HepG2 (cell line): ENCODE measurements at regions not wholly inside any gene's neighbourhood (a gene's known extent, or its start where the extent isn't known, plus 50 kb on each side); places are given as distances from the start of the nearest gene placed in this dataset.

Experiments used
- CHD2 ChIP-seq: IDR thresholded peaks from 2 replicates; pipeline ENCODE4 v1.6.1; 2011; ENCODE audit warnings: low read depth, low read length, improper control_type of control experiment
- GFI1 ChIP-seq: sonication (generic); formaldehyde crosslinking; IDR thresholded peaks from 2 replicates; pipeline ENCODE4 v1.5.0; 2020; ENCODE audit warnings: missing genetic modification reagents, mild to moderate bottlenecking, borderline replicate concordance
- JDP2 ChIP-seq: sonication (generic); formaldehyde crosslinking; IDR thresholded peaks from 2 replicates; pipeline ENCODE4 v1.8.1; 2022; ENCODE audit warnings: missing genetic modification reagents, borderline replicate concordance
- RXRA ChIP-seq: sonication (generic); formaldehyde crosslinking; IDR thresholded peaks from 2 replicates; pipeline ENCODE4 v1.5.1; 2020; ENCODE audit warnings: missing genetic modification reagents
- SP5 ChIP-seq: IDR thresholded peaks from 2 replicates; pipeline ENCODE4 v1.6.1; 2016; ENCODE audit warnings: low read depth, borderline replicate concordance
- TEAD2 ChIP-seq: sonication (generic); formaldehyde crosslinking; IDR thresholded peaks from 2 replicates; pipeline ENCODE4 v1.9.0; 2021; ENCODE audit warnings: missing genetic modification reagents
- ZNF180 ChIP-seq: sonication (generic); formaldehyde crosslinking; IDR thresholded peaks from 2 replicates; pipeline ENCODE4 v1.4.0; 2020; ENCODE audit warnings: low read depth, missing genetic modification reagents, borderline replicate concordance
- ZNF329 ChIP-seq: sonication (generic); formaldehyde crosslinking; IDR thresholded peaks from 2 replicates; pipeline ENCODE4 v1.9.0; 2021; ENCODE audit warnings: low read depth, mild to moderate bottlenecking, missing genetic modification reagents
- TF ChIP-seq, protein P1 (sequence below): sonication (generic); formaldehyde crosslinking; IDR thresholded peaks from 2 replicates; pipeline ENCODE4 v1.4.0; 2020; ENCODE audit warnings: missing genetic modification reagents, borderline replicate concordance
- TF ChIP-seq, protein P2 (sequence below): sonication (generic); formaldehyde crosslinking; IDR thresholded peaks from 2 replicates; pipeline ENCODE4 v1.4.0; 2020; ENCODE audit warnings: mild to moderate bottlenecking, low read depth, missing genetic modification reagents
- TF ChIP-seq, protein P3 (sequence below): sonication (generic); formaldehyde crosslinking; IDR thresholded peaks from 2 replicates; pipeline ENCODE4 v1.9.0; 2022; ENCODE audit warnings: low read depth, missing genetic modification reagents
- TF ChIP-seq, protein P4 (sequence below): sonication (generic); formaldehyde crosslinking; IDR thresholded peaks from 2 replicates; pipeline ENCODE4 v1.4.0; 2020; ENCODE audit warnings: missing genetic modification reagents
- TF ChIP-seq, protein P5 (sequence below): sonication (generic); formaldehyde crosslinking; conservative IDR thresholded peaks from 2 replicates; pipeline ENCODE4 v1.4.0; 2020; ENCODE audit warnings: mild to moderate bottlenecking, missing genetic modification reagents, moderate library complexity
- TF ChIP-seq, protein P6 (sequence below): sonication (generic); formaldehyde crosslinking; IDR thresholded peaks from 2 replicates; pipeline ENCODE4 v1.8.0; 2022; ENCODE audit warnings: mild to moderate bottlenecking, missing genetic modification reagents

DNA sequence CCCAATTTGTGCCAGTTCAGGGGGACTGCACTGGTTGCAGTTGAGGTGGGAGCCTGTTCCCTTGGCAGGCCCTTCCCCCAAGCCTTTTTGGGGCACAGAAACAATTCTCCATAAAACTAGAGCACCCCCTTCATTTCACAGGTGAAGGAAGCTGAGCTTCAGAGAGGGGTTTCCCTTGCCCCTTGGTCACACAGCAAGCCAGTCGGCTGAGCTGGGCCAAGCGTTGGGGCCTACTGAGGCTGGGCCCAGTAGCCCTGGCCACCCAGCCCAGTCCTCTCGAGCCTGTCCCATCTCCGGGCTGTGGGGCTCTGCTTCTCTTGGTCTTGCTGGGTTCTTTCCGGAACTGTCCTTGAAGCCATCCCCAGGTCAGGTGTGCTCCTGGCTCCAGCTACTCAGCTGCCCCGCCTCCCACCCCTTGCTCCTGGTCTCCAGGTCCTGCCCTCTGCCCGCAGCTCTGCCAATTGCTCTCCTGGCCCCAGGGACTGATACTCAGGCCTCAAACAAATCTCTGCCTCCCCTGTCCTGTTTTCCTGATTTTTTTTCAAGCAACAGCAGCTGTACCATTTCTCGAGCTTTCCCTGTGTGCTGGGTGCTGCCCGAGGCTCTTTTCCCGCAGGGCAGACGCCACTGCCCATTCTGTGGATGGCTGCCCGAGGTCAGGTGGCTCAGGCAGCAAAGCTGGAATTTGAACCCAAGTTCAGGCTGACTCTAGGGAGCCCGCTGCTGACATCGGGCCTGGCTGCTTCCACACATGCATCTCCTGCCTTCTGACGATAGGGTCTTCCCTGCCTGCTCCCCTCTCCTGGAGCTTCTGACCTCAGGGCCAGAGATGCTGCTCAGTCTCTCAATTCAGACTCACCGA, 87.4 kb upstream of the NKD1 start (continued):
- TF ChIP-seq, protein P1, sequence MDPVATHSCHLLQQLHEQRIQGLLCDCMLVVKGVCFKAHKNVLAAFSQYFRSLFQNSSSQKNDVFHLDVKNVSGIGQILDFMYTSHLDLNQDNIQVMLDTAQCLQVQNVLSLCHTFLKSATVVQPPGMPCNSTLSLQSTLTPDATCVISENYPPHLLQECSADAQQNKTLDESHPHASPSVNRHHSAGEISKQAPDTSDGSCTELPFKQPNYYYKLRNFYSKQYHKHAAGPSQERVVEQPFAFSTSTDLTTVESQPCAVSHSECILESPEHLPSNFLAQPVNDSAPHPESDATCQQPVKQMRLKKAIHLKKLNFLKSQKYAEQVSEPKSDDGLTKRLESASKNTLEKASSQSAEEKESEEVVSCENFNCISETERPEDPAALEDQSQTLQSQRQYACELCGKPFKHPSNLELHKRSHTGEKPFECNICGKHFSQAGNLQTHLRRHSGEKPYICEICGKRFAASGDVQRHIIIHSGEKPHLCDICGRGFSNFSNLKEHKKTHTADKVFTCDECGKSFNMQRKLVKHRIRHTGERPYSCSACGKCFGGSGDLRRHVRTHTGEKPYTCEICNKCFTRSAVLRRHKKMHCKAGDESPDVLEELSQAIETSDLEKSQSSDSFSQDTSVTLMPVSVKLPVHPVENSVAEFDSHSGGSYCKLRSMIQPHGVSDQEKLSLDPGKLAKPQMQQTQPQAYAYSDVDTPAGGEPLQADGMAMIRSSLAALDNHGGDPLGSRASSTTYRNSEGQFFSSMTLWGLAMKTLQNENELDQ (CRISPR knock-in tag), result no peak
- TF ChIP-seq CHD2 (no peak), RXRA (CRISPR knock-in tag) (0 out of 2 replicates have a peak, but pooled peaks have one; percentile 61), SP5 (CRISPR knock-in tag) (peak; percentile 15; the same call in 1 of the 2 replicates), GFI1 (CRISPR knock-in tag) (peak; percentile 76), ZNF329 (CRISPR knock-in tag) (0 out of 2 replicates have a peak, but pooled peaks have one; percentile 35), TEAD2 (no peak), ZNF180 (no peak), JDP2 (CRISPR knock-in tag) (no peak)
- TF ChIP-seq, protein P2, sequence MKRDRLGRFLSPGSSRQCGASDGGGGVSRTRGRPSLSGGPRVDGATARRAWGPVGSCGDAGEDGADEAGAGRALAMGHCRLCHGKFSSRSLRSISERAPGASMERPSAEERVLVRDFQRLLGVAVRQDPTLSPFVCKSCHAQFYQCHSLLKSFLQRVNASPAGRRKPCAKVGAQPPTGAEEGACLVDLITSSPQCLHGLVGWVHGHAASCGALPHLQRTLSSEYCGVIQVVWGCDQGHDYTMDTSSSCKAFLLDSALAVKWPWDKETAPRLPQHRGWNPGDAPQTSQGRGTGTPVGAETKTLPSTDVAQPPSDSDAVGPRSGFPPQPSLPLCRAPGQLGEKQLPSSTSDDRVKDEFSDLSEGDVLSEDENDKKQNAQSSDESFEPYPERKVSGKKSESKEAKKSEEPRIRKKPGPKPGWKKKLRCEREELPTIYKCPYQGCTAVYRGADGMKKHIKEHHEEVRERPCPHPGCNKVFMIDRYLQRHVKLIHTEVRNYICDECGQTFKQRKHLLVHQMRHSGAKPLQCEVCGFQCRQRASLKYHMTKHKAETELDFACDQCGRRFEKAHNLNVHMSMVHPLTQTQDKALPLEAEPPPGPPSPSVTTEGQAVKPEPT, result no peak
- TF ChIP-seq, protein P3, sequence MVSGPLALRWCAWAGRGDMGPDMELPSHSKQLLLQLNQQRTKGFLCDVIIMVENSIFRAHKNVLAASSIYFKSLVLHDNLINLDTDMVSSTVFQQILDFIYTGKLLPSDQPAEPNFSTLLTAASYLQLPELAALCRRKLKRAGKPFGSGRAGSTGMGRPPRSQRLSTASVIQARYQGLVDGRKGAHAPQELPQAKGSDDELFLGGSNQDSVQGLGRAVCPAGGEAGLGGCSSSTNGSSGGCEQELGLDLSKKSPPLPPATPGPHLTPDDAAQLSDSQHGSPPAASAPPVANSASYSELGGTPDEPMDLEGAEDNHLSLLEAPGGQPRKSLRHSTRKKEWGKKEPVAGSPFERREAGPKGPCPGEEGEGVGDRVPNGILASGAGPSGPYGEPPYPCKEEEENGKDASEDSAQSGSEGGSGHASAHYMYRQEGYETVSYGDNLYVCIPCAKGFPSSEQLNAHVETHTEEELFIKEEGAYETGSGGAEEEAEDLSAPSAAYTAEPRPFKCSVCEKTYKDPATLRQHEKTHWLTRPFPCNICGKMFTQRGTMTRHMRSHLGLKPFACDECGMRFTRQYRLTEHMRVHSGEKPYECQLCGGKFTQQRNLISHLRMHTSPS, result peak; percentile 79
- TF ChIP-seq, protein P4, sequence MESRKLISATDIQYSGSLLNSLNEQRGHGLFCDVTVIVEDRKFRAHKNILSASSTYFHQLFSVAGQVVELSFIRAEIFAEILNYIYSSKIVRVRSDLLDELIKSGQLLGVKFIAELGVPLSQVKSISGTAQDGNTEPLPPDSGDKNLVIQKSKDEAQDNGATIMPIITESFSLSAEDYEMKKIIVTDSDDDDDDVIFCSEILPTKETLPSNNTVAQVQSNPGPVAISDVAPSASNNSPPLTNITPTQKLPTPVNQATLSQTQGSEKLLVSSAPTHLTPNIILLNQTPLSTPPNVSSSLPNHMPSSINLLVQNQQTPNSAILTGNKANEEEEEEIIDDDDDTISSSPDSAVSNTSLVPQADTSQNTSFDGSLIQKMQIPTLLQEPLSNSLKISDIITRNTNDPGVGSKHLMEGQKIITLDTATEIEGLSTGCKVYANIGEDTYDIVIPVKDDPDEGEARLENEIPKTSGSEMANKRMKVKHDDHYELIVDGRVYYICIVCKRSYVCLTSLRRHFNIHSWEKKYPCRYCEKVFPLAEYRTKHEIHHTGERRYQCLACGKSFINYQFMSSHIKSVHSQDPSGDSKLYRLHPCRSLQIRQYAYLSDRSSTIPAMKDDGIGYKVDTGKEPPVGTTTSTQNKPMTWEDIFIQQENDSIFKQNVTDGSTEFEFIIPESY (CRISPR knock-in tag), result no peak
- TF ChIP-seq, protein P5, sequence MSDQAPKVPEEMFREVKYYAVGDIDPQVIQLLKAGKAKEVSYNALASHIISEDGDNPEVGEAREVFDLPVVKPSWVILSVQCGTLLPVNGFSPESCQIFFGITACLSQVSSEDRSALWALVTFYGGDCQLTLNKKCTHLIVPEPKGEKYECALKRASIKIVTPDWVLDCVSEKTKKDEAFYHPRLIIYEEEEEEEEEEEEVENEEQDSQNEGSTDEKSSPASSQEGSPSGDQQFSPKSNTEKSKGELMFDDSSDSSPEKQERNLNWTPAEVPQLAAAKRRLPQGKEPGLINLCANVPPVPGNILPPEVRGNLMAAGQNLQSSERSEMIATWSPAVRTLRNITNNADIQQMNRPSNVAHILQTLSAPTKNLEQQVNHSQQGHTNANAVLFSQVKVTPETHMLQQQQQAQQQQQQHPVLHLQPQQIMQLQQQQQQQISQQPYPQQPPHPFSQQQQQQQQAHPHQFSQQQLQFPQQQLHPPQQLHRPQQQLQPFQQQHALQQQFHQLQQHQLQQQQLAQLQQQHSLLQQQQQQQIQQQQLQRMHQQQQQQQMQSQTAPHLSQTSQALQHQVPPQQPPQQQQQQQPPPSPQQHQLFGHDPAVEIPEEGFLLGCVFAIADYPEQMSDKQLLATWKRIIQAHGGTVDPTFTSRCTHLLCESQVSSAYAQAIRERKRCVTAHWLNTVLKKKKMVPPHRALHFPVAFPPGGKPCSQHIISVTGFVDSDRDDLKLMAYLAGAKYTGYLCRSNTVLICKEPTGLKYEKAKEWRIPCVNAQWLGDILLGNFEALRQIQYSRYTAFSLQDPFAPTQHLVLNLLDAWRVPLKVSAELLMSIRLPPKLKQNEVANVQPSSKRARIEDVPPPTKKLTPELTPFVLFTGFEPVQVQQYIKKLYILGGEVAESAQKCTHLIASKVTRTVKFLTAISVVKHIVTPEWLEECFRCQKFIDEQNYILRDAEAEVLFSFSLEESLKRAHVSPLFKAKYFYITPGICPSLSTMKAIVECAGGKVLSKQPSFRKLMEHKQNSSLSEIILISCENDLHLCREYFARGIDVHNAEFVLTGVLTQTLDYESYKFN (CRISPR knock-in tag), result no peak; the same call in none of the 2 replicates
- TF ChIP-seq, protein P6, sequence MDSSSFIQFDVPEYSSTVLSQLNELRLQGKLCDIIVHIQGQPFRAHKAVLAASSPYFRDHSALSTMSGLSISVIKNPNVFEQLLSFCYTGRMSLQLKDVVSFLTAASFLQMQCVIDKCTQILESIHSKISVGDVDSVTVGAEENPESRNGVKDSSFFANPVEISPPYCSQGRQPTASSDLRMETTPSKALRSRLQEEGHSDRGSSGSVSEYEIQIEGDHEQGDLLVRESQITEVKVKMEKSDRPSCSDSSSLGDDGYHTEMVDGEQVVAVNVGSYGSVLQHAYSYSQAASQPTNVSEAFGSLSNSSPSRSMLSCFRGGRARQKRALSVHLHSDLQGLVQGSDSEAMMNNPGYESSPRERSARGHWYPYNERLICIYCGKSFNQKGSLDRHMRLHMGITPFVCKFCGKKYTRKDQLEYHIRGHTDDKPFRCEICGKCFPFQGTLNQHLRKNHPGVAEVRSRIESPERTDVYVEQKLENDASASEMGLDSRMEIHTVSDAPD, result no peak
